ENCODE measurements at regions not wholly inside any gene's neighbourhood (a gene's known extent, or its start where the extent isn't known, plus 50 kb on each side); places are given as distances from the start of the nearest gene placed in this dataset.
A peak's percentile ranks its signal among the peaks of the same experiment; 100 is the strongest.
"Not testable (repeated sequence)": the region's sequence is repeated elsewhere in the genome, so short reads cannot be mapped to it uniquely, and the experiment has no call there.

DNA sequence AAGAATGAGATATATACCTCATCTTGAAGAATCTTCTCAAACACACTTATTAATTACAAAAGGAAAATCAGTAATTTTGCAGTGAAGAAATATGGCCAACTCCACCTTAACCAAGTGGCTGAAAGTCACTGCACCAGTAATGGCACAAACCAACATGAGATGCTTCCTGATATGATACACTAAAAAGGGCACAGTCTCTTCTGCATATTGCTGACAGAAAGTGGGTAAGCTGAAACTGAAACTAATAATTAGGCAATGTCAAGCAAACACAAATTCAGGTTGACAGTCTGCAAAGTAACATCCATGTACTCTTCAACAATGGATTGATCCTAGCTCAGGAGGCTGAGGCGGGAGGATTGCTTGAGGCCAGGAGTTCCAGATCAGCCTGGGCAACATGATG, 56.1 kb downstream of the ZNF22 start:
- not testable (repeated sequence) for DNase-seq

DNA sequence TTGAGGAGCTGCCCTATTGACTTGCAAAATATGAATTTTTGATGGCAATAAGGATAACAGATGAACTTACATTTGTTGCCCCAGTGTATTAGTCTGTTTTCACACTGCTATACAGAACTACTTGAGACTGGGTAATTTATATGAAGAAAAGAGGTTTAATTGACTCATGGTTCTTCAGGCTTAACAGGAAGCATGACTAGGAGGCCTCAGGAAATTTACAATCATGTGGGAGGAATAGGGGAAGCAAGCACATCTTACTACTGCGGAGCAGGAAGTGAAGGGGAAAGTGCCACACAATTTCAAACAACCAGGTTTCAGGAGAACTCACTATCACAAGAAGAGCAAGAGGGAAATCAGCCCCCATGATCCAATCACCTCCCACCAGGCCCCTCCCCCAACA, 57.9 kb downstream of the ZNF22 start:
- no peak for DNase-seq

DNA sequence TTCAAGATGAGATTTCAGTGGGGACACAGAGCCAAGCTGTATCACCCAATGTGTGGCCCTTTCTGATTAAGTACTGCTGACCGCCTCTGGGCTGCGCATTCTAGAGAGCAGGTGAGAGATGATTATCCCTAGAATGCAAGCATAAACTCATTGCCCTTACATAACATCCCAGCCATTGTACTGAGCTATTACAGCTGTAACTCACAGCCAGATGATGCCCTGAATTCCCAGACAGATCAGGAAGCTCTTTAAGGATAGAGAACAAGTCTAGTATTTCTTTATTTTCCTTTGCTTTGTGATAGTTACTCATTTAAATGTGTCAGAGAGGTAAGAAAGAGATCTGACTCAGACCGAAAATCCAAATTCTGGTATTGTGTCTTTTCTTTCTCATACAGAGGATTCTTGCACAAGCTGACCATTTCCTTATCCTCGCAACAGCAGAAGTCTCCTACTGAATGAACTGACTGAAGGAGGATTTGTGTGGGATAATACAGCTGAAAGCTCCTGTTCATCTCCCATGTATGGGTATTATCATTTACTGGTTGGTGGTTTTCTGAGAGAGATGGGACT, 58.4 kb downstream of the ZNF22 start:
- no peak for DNase-seq

DNA sequence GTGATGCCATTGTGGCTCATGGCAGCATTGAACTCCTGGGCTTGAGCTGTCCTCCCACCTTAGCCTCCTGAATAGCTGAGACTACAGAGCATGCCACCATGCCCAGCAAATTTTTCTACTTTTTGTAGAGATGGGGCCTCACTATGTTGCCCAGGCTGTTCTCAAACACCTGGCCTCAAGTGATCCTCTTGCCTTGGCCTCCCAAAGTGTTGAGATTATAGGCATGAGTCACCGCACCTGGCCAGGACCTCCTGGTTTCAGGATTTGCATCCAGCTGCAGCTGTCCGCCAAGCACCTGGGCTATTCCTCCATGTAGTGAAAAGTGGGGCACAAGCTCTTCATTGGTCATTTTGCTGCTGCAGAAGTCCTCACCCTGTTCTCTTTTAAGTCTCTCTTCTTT, 58.9 kb downstream of the ZNF22 start:
- DNase-seq = no peak

DNA sequence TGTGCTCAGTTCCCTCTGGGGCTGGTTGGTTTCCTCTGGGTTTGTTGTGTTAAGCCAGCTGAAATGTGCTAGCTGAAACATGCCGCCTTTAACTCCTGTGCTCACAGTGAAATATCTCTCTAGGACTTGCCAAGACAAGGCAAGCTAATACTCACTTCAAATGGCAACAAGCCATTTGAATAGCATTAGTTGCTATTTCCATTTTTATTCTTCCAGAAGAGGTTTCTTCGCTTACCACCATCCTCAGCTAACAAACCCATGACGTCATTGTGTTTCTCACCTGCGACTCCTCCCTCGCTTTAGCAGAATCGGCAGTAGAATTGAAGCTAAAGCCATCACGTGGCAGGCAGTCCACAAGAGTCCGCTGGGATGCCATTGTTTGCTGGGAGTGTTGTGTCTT, 61.3 kb downstream of the ZNF22 start:
- DNase-seq = no peak

DNA sequence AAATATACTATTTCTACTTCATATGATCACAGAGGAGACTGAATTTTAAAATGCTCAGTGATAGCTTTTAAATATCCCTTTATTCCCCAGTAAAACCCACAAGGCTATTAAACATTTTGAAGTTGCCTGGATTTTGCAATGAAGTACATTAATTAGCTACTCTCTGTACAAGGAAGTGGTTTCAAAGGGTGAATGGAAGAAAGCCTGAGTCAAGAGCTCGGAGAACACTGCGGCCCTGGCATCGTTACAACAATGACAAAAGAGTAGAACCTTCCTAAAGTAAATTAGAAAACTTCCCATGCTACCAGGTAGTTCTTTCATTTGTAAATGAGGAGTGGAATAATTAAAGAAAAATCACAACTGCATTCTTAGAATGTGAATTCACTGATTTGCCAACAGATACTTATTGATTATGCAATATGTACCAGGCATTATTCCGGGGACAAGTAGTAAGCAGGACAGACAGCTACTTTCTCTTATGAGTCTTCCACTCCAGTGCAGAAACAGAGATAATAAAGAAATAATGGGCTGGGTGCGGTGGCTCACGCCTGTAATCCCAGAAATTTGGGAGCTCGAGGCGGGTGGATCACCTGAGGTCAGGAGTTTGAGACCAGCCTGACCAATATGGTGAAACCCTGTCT, 63.0 kb downstream of the ZNF22 start:
- DNase-seq = no peak

- no peak for DNase-seq
Observed at GRCh38 chr10:45064998-45065397, 64.3 kb downstream of the ZNF22 start.

GRCh38 chr10:45071043-45071813, 70.5 kb downstream of the ZNF22 start:
- no peak for DNase-seq

GRCh38 chr10:45075216-45075615, 74.5 kb downstream of the ZNF22 start:
- no peak for DNase-seq

GRCh38 chr10:45075826-45076380, 75.2 kb downstream of the ZNF22 start:
- no peak for DNase-seq

DNA sequence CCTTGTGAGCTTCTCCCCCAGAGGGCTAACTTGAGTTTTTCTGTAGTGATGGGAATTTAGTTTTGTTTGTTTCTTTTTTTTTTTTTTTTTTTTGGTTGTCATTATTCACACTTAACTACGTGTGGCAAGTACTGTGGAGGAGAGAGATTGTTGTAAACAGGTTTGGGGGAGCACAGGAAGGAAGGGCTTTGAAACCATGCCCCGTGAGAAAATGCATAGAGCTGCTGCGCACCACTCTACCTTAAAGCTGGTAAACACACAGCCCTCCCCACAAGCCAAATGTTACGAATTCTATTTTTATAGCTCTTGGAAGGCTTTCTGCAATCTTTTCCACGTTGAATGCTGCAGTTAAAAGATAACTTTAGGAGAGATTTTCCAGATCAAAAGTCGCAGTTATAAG, 76.2 kb downstream of the ZNF22 start:
- DNase-seq = no peak

- no peak for DNase-seq
Observed at GRCh38 chr10:45080331-45080730, 79.6 kb downstream of the ZNF22 start.

DNA sequence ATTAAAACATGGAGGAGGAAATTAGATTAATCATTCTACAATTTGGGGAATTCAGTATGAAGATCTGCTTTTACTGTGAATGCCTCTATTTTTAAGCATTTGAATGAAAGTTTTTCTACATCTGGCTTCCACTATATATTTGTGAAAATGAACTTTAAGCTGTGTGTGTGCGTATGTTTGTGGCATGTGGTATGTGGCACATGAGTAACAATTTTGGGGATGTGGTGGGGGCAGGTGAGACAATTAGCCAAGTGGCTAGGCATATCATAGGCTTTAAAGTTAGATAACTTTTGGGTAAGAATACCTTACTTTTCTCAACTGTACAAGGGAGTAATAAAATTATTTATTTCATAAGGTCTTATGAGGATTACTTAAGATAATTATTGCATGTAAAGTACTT, 81.5 kb downstream of the ZNF22 start:
- no peak for DNase-seq

- peak; percentile 54 for DNase-seq
Observed at GRCh38 chr10:45091968-45092367, 91.2 kb downstream of the ZNF22 start.

DNA sequence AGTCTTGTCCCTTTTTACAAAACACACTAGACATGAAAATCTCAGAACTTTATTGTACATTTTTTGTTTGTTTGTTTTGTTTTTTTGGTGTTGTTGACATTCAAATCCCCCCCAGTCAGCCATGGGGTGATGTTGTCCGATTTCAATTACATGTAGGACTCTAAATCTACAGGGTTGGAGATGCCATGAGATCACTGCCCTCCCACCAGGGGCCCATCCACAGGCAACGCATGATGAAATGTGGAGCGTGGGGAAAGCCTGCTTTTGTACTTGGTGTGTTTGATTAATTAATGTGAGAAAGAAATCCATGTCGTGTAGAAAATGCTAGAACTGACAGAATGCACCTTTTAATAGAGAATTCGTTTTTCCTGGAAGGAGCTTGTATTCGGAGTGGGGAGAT, 93.2 kb downstream of the ZNF22 start:
- DNase-seq = no peak

DNA sequence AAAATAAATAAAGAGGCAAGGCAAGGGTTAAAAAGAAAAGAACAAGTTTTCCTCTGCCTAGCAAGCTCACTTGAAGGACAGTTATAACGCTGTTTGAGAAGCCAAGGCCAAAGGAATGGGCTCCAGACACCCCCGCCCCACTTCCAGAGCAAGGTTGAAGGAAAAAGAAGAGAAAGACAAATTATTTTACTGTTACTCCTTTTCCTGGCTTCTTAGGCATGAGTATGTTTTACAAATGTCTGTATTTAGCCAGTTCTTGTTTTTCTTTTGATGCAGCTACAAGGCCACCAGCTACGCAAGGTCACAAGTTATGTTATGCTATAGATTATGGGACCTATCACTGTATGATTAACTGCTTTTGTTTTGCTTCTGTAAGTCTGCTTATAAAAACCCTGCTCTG, 94.6 kb downstream of the ZNF22 start:
- no peak for DNase-seq

- DNase-seq = no peak
Observed at GRCh38 chr10:45096001-45096400, 95.3 kb downstream of the ZNF22 start.

DNA sequence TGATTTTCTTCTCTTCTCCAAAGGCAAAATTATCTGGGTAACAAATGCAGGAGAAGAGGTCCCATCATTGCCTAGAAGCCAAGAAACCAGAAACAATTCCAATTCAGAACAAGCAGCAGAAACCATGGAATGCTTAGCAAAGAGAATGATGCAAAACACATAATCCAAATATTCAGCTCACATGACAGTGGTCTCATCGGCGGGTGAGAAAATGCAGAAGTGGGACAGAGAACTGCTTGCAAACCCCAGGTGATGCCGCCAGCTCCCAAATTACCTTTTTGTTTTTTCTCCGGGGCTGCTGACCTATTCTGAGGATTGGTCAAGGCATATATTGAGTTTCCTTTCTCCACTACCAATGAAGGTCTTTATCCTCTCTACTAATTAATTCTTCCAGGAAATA, 99.7 kb downstream of the ZNF22 start:
- DNase-seq = no peak

- DNase-seq = no peak
Observed at GRCh38 chr10:45104674-45105073, 104.0 kb downstream of the ZNF22 start.

- not testable (repeated sequence) for DNase-seq
Observed at GRCh38 chr10:45105309-45105708, 104.6 kb downstream of the ZNF22 start.

GRCh38 chr10:45106236-45106856, 105.6 kb downstream of the ZNF22 start:
- DNase-seq = no peak

GRCh38 chr10:45111509-45111908, 110.8 kb downstream of the ZNF22 start:
- DNase-seq = no peak

- DNase-seq = not testable (repeated sequence)
Observed at GRCh38 chr10:45117940-45118339, 117.2 kb downstream of the ZNF22 start.

DNA sequence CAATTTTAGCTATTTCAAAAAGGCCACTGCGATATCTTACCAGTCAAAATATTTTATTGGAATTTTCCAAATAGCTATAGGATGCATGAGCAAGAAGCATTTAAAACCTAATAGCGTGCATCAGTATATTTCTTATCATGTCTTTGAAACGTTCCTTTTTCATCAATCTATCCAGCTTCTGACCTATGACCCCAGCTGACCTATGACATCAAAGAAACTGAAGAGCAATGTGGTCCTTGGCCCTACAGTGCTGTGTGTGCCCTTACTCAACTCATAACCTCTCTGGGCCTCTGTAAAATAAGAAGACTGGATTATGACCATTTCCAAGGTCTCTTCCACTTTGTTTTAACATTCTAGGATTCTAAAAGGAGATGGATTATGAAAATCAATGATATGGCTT, 118.2 kb downstream of the ZNF22 start:
- no peak for DNase-seq

Measured in NCI-H1105 (cell line).